ENCODE measurements at regions not wholly inside any gene's neighbourhood (a gene's known extent, or its start where the extent isn't known, plus 50 kb on each side); places are given as distances from the start of the nearest gene placed in this dataset.
"Not testable (repeated sequence)": the region's sequence is repeated elsewhere in the genome, so short reads cannot be mapped to it uniquely, and the experiment has no call there.

GRCh38 chr2:16454621-16455020 lies 211.0 kb downstream of the CYRIA start:
- no peak for DNase-seq

GRCh38 chr2:16452123-16452522 lies 213.5 kb downstream of the CYRIA start:
- DNase-seq = no peak

DNA sequence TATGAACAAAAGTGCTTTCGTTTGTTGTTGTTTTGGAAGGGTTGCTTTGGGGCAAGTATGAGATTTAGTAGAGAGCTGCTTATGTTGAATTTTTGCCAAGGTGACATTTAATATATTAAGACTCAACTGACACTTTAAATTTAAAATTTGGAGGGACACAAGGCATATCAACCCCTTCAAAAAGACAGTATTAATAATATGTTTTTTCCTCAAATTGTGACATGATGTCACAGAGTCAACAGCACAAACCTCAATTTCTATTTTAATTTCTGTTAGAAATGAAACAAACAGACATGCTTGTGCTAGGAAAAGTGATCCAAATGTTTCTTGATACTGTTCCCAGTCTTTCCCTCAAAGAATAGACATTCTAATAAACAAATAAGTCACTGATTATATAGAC lies 218.9 kb downstream of the CYRIA start:
- no peak for DNase-seq

DNA sequence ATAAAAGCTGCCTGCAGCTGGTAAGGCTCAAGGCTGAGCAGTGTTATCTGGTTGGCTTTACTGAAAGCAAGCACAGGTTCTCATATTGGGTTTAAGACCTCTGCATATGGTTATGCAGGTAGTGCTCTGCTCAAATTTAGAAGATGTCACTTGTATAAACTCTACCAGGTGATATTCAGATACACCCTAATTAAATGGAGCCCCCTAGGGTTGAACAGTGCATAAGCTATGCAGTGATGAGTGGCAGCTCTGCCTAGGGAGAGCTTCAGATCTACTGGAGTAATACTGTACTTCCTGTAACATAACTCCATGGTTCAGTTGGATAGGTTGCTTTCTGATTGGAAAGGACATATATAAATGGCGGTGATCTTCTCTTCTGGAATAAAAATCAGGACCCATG lies 222.7 kb downstream of the CYRIA start:
- DNase-seq = no peak

DNA sequence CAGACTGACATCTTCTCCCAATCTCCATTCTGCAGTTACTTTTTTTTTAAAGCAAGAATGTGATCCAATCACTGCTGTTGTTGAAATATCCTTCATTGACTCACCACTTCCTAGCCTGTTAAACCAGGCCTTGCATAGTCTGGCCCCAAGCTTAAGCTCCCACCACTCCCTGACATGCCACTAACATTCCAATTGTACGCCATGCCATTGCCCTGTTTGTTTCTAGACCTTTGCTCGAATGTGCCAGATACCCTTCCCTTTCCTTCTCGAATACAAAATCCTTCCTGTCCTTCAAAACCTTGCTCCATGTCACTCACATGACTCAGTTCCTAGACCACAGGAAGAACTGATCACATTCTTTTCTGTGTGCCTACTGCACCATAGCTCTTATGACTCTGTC lies 224.2 kb downstream of the CYRIA start:
- DNase-seq = no peak

- no peak for DNase-seq
Measured at GRCh38 chr2:16440898-16441297, 224.7 kb downstream of the CYRIA start.

DNA sequence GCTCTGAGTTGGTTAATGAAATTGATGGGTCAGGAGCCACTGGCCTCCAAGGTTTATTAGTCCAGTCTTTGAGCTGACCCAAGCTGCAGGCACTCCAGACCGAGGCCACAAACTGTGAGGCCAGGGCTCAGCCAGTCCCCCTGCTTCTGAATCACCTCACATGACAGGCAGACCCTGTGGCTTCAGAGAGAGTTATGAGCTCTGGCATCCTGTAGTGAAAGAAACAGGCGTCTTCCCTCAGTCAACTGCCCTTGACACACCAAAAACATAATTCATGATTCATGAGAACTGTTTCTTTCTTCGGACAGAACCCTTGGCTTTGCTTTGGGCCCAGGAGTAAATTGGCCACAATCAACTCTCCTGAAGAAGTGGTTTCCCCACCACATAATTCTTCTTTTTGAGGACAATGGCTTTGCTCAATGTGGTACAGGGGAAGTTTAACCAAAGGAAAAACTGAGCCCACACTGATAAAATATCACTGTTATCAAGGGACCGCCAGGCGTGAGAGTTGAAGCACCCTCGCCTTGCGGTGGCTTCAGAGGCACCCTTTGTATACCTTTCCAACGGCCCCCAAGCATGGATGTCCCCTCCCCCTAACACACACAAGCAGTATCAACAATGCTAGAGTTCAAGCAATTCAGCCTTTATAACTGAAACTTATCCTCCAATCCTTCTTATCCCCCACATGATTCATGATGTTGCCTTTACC lies 226.9 kb downstream of the CYRIA start:
- no peak for DNase-seq

DNA sequence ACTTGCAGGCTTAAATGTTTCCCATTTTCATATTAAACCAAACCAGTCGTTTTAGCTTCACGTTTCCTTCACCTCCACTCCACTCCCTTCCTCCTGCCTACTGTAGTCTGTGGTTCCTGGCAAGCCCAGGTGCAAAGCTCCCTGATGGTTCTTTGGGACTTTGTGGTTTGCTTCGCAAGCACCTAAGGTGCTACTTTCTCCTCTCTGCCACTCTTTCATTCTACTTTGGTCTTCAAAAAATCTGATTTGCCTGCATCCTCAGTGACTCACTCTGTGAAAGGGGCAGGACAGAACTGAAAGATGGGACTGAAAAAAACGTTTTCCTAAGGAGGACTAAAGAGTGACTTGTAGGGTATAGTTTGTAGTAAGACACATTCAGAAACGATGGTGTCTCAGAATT lies 228.4 kb downstream of the CYRIA start:
- no peak for DNase-seq

DNA sequence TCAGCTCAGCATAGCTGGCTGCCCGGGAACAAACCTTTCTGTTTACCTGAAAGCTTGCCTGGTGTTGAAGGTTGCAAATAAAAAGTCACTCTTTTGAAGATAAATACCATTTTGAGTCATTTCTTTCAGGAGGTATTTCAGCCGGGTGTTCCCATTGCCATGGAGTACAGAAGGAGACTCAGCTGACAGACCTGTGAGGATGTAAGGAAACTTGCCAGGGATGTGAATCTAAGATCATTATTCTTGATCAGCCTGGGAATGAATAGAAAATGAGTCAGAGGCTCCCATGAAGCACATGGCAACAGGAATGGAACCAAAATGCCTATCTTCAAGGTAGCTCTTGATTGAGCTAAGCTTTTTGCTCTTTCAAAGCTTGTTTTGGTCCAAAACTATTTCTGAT lies 231.2 kb downstream of the CYRIA start:
- DNase-seq = no peak

DNA sequence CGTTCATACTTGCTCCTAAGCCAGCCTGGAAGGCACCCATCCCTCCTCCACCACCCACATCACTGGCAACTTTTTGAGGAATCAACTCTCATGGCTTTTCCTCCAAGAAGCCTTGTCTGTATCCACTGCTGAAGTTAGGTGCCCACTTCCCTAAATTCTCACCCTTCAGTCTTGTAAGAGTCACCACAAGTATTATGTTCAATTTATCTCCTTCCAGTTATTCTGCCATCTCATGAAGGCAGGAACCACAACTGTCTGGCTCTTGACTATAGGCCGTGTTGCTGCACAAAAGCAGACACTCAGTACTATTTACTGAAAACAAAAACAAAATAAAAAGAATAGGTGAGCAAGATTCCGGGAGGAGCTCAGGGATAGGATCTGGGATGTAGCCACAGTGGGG lies 234.8 kb downstream of the CYRIA start:
- DNase-seq = no peak

DNA sequence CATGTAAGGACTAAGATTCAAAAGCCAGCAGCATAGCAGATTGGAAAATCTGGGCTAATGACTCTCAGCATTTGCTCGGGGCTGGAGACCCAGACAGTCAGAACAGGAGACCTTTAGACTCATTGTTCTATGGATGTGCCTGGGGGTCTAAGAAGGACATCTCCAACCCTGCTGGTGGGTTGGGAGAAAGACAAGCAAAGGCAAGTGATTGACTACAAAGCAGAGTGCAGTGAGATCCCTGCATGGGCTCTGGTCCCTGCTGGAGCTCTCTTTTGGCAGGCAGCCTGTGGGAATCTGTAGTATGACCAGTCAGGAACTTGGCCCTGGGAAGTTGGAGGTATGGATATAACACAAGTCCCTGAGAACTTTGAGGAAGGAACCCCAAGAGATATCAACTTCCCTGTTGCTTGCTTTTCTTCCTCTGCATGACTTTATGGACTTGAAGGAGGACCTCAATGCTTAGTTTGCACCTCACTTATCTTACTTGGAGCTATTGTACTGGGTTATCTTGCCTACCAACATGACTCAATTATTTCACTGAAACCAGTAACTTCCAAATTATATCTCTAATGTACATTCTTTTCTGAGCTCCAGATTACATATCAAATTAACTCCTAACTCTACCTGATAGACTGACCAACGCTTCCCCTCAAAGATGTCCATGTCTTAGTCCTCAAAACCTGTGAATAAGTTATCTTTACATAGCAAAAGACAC lies 236.0 kb downstream of the CYRIA start:
- no peak for DNase-seq

- no peak for DNase-seq
Measured at GRCh38 chr2:16429002-16429401, 236.6 kb downstream of the CYRIA start.

GRCh38 chr2:16425462-16426336 lies 239.9 kb downstream of the CYRIA start:
- DNase-seq = no peak

- no peak for DNase-seq
Measured at GRCh38 chr2:16420421-16420820, 245.2 kb downstream of the CYRIA start.

DNA sequence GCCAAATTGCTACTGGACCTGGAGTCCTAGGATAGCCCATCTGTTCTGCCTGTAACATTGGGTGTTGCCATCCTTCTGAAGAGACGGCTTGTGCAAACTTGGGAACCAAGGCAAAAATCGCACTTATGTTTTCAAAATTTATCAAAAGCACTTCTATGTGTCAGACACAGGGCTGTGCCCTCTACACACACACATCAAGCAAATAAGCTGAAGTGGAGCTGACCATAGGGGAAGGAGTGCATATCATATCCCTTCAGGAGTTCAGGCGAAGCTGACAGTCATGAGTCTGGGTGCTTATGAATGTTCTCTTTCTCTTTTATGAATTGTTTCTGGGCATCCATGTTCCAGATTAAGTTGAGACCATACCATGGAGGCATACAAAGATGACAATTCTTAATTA lies 247.9 kb downstream of the CYRIA start:
- no peak for DNase-seq

DNA sequence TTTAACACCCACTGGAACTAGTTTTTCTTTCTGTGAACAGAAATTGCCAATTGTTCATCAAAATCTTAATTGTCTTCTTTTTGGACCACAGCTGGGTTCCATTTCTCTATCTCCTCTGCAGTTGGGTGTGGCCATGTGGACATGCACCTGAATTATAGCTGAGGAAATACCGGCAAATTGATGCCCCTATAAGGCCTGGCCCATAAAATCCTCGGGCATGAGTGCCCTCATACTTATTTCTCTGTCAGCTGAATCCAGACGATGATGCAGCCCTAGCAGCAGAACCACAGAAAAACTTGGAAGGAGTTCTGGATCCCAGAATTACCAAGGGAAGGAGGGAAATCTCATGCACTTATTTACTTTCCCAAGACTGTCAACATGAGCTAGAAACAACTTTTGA lies 249.0 kb downstream of the CYRIA start:
- no peak for DNase-seq

DNA sequence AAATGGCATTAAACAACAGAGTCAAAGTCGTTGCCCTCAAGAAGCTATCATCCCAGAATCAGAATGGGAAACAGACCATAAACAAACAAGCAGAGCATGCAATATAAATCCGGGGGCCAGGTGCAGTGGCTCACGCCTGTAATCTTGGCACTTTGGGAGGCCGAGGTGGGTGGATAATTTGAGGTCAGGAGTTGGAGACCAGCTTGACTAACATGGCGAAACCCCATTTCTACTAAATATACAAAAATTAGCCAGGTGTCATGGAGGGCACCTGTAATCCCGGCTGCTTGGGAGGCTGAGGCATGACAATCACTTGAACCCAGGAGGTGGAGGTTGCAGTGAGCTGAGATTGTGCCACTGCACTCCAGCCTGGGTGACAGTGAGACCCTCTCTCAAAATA lies 249.8 kb downstream of the CYRIA start:
- DNase-seq = not testable (repeated sequence)

- no peak for DNase-seq
Measured at GRCh38 chr2:16413947-16414346, 251.7 kb downstream of the CYRIA start.

DNA sequence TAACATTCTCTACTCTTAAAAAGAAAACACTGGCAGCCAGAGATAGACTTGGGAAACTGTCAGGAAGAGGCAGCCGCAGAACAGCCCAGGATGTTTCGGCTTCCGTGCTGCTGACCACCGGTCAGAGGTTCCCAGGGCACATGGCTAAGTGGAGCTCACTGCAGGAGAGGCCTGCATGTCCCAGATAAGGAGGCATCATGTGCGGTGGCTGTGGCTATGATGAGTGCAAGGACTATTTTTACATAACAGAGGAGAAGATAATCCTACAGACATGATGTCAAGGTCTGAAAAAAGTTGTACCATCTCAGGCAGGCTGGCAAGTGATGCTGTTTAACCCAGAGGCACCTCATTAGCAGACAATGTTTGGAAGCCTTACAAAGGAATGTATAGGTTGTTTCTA lies 252.3 kb downstream of the CYRIA start:
- DNase-seq = no peak

- no peak for DNase-seq
Measured at GRCh38 chr2:16412321-16413030, 253.2 kb downstream of the CYRIA start.

GRCh38 chr2:16411788-16412187 lies 253.8 kb downstream of the CYRIA start:
- no peak for DNase-seq

DNA sequence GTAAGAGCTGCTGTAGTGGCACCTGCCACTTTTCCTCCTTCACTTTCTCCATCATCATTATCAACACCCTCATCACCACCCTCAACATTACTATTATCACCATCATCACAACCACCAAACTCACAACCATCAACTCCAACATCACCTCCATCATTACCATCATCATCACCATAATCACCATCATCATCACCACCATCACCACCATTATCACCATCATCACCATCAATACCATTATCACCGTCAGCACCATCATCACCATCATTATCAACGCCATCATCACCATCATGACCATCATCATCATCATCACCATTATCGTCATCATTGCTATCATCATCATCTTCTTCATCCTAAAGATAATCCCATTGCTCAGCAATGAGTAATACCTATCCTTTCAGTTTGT lies 255.8 kb downstream of the CYRIA start:
- no peak for DNase-seq

DNA sequence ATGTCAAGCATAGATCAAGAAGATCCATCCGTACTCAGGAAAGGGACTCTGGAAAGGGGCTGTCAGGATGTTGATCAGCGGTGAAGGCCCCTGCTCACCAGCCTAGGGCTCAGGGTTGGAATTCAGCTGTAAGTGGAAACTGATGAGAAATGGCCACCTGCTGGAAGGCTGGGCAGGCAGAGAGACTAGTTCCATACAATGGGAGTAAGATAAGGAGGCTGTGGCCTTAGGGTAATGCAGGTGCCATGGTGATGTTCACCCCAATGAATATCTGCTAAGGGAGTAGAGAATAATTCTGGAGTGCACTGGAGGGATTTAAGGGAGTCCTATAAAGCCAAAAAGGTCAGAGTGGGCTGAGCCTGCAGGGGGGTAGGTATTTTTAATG lies 256.6 kb downstream of the CYRIA start:
- DNase-seq = no peak
